B cell (primary cell): ENCODE measurements at regions not wholly inside any gene's neighbourhood (a gene's known extent, or its start where the extent isn't known, plus 50 kb on each side); places are given as distances from the start of the nearest gene placed in this dataset.

ENCODE experiments used
- ATAC-seq: fragments of 200-7000 bp; cut with Tn5 transposase; one replicate; pipeline ENCODE4 v1.10.0; 2021; ENCODE audit warnings: low read depth, mild to moderate bottlenecking, moderate number of reproducible peaks, moderate library complexity
- CTCF ChIA-PET: fragments of 350-600 bp; sonication (Branson Sonifier 250); formaldehyde crosslinking; loops from one replicate; lab custom pipeline; 2021; ENCODE audit warnings: antibody characterized with exemption, inconsistent platforms; lab: Charles Lee
- POLR2A ChIA-PET: fragments of 350-600 bp; sonication (Branson Sonifier 250); formaldehyde crosslinking; loops from one replicate; lab custom pipeline; 2021; ENCODE audit warnings: antibody characterized with exemption; lab: Charles Lee
- DNase-seq: peaks from one replicate; pipeline ENCODE4 v3.0.0; 2013
- H2AFZ ChIP-seq: 2 replicates; pipeline ENCODE4 v1.6.1; 2012; ENCODE audit warnings: mild to moderate bottlenecking, low read depth, low read length; ENCODE audit not compliant: insufficient read depth, poor library complexity, severe bottlenecking
- H3K27ac ChIP-seq, 2 donors: 1 replicate in 1 of 2; 2 replicates in 1 of 2; pipeline ENCODE4 v1.5.1; 2012 to 2013; ENCODE audit warnings: low read length in 2 of 2, mild to moderate bottlenecking in 2 of 2, moderate library complexity in 1 of 2
- H3K27me3 ChIP-seq, 4 experiments: fragments of 200-600 bp in 1 of 4; sonication (generic) in 1 of 4; replicated peaks in 1 of 4; 1 replicate in 2 of 4; 2 replicates in 2 of 4; pipeline versions ENCODE4 v1.6.1 to v1.7.0; 2013 to 2016; ENCODE audit warnings: low read length in 3 of 4, mild to moderate bottlenecking in 2 of 4, mixed read lengths in 1 of 4, moderate library complexity in 1 of 4; ENCODE audit not compliant: insufficient read depth in 4 of 4, control insufficient read depth in 3 of 4; ENCODE audit errors: control extremely low read depth in 1 of 4
- H3K36me3 ChIP-seq, 2 experiments: replicated peaks in 1 of 2; 1 replicate in 1 of 2; 2 replicates in 1 of 2; pipeline versions ENCODE4 v1.6.1 to v1.7.1; 2013; ENCODE audit warnings: low read length in 1 of 2; ENCODE audit not compliant: insufficient read depth in 2 of 2, control insufficient read depth in 1 of 2; ENCODE audit errors: control extremely low read depth in 1 of 2, extremely low read depth in 1 of 2
- H3K4me1 ChIP-seq, 2 donors: fragments of 200-600 bp in 1 of 2; sonication (generic) in 1 of 2; 1 replicate in 1 of 2; 2 replicates in 1 of 2; pipeline versions ENCODE4 v1.5.1 to v1.6.1; 2013 to 2017; ENCODE audit warnings: low read length in 2 of 2; ENCODE audit not compliant: control insufficient read depth in 2 of 2, insufficient read depth in 2 of 2
- H3K4me2 ChIP-seq: replicated peaks from 2 replicates; pipeline ENCODE3; 2012; ENCODE audit warnings: mild to moderate bottlenecking, low read depth, low read length; ENCODE audit not compliant: poor library complexity, severe bottlenecking
- H3K4me3 ChIP-seq, 5 experiments: fragments of 200-600 bp in 1 of 5; sonication (generic) in 1 of 5; 1 replicate in 3 of 5; 2 replicates in 2 of 5; pipeline versions ENCODE4 v1.5.1 to v1.7.0; 2011 to 2016; ENCODE audit warnings: low read length in 4 of 5, mild to moderate bottlenecking in 4 of 5, low read depth in 2 of 5, control low read depth in 1 of 5, moderate library complexity in 1 of 5; ENCODE audit not compliant: insufficient read depth in 1 of 5; ENCODE audit errors: control extremely low read depth in 1 of 5, extremely low read depth in 1 of 5
- H3K79me2 ChIP-seq: fragments of 200-600 bp; sonication (generic); one replicate; pipeline ENCODE4 v1.6.0; 2016; ENCODE audit warnings: low read length; ENCODE audit not compliant: control insufficient read depth, insufficient read depth
- H3K9ac ChIP-seq: fragments of 200-600 bp; sonication (generic); 2 replicates; pipeline ENCODE4 v1.6.1; 2017; ENCODE audit warnings: mild to moderate bottlenecking, low read length, moderate library complexity
- H3K9me3 ChIP-seq, 3 donors: one replicate each; pipeline versions ENCODE4 v1.6.1 to v1.7.1; 2013; ENCODE audit warnings: low read length in 2 of 3; ENCODE audit not compliant: control insufficient read depth in 2 of 3, insufficient read depth in 1 of 3; ENCODE audit errors: control extremely low read depth in 1 of 3
- H4K20me1 ChIP-seq: 2 replicates; pipeline ENCODE4 v1.6.0; 2012; ENCODE audit warnings: mild to moderate bottlenecking, low read length; ENCODE audit not compliant: insufficient read depth, control insufficient read depth, poor library complexity, severe bottlenecking
- H3K27ac Mint-ChIP-seq: one replicate; pipeline ENCODE4 v1.8.0; 2021; ENCODE audit warnings: mixed read lengths
- H3K27me3 Mint-ChIP-seq: one replicate; pipeline ENCODE4 v1.8.0; 2021; ENCODE audit warnings: mixed read lengths
- H3K4me1 Mint-ChIP-seq: one replicate; pipeline ENCODE4 v1.8.0; 2021; ENCODE audit warnings: mixed read lengths
- H3K4me3 Mint-ChIP-seq: one replicate; pipeline ENCODE4 v1.8.0; 2021; ENCODE audit warnings: mixed read lengths
- H3K9me3 Mint-ChIP-seq: one replicate; pipeline ENCODE4 v1.8.0; 2022; ENCODE audit warnings: mixed read lengths; ENCODE audit not compliant: insufficient read depth
- EZH2 ChIP-seq: IDR thresholded peaks from 2 replicates; pipeline ENCODE4 v1.6.1; 2012; ENCODE audit warnings: borderline replicate concordance, low read depth, mild to moderate bottlenecking, moderate library complexity, low read length; ENCODE audit not compliant: insufficient read depth, poor library complexity, severe bottlenecking
- WGBS: methylation state at CpG from one replicate; pipeline ENCODE4 v1.1.5; 2013; ENCODE audit warnings: missing lambda C conversion rate; ENCODE audit not compliant: insufficient coverage; 5-methylcytosine and 5-hydroxymethylcytosine counted together
- intact Hi-C: fragments of 100-400 bp; cut with micrococcal nuclease; formaldehyde crosslinking; loops from one replicate; pipeline ENCODE4 v1.10.0; 2022
- TF ChIP-seq, protein P1 (sequence below): fragments of 200-600 bp; IDR thresholded peaks from one replicate; pipeline ENCODE4 v1.8.0; 2022; ENCODE audit warnings: antibody characterized with exemption, mild to moderate bottlenecking

DNA sequence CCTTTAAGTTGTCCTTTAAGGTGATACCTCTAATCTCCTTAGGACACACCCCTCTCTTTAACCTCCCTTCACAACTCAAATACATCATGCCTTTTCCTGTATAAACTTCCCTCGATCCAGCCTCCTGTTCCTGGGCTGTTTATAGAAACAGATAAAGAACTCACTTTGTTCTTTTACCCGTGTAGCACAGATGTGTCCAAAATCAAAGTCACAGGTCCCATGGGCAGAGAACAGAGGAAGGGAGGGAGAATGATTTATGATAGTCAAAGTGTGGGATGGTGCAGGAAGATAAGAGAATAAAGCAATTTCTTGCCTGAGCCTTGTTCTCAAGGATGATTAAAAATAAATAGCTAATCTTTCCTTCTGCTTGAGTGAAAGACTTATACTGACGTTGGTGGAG is 50.3 kb upstream of the CABCOCO1 start:
- no peak for ATAC-seq
- no peak overlapping the region for H3K4me3 ChIP-seq
- no peaks in the 10 kb centered on the region for H3K27me3 ChIP-seq
- no peak for DNase-seq
- no peak overlapping the region for H3K27ac Mint-ChIP-seq
- no peaks in the 10 kb centered on the region for H3K9me3 ChIP-seq
- no peaks in the 10 kb centered on the region for H3K4me1 Mint-ChIP-seq
- H3K4me2 ChIP-seq, result no peak overlapping the region
- intact Hi-C loops, result no loop called here
- no peak overlapping the region for H2AFZ ChIP-seq
- TF ChIP-seq, protein P1, sequence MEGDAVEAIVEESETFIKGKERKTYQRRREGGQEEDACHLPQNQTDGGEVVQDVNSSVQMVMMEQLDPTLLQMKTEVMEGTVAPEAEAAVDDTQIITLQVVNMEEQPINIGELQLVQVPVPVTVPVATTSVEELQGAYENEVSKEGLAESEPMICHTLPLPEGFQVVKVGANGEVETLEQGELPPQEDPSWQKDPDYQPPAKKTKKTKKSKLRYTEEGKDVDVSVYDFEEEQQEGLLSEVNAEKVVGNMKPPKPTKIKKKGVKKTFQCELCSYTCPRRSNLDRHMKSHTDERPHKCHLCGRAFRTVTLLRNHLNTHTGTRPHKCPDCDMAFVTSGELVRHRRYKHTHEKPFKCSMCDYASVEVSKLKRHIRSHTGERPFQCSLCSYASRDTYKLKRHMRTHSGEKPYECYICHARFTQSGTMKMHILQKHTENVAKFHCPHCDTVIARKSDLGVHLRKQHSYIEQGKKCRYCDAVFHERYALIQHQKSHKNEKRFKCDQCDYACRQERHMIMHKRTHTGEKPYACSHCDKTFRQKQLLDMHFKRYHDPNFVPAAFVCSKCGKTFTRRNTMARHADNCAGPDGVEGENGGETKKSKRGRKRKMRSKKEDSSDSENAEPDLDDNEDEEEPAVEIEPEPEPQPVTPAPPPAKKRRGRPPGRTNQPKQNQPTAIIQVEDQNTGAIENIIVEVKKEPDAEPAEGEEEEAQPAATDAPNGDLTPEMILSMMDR, result no peak
- TF ChIP-seq EZH2, result no peak
- no peak overlapping the region for H3K27ac ChIP-seq
- 10% methylated on average over 1 of the region's 3 CpGs for WGBS
- H3K4me3 Mint-ChIP-seq, result no peak overlapping the region
- POLR2A ChIA-PET, result no interaction called here
- H3K4me1 ChIP-seq, result no peaks in the 10 kb centered on the region
- no peak overlapping the region for H3K9ac ChIP-seq
- H3K79me2 ChIP-seq, result no peaks in the 10 kb centered on the region
- peaks cover 10% of the 10 kb centered on the region for H3K27me3 Mint-ChIP-seq
- H4K20me1 ChIP-seq, result no peaks in the 10 kb centered on the region
- CTCF ChIA-PET, result interaction anchor here (1.4 kb wide), 1 partner anchor 32 kb away, joined by 3 read pairs; no protein-coding TSS in a partner anchor
- no peaks in the 10 kb centered on the region for H3K9me3 Mint-ChIP-seq
- no peaks in the 10 kb centered on the region for H3K36me3 ChIP-seq

DNA sequence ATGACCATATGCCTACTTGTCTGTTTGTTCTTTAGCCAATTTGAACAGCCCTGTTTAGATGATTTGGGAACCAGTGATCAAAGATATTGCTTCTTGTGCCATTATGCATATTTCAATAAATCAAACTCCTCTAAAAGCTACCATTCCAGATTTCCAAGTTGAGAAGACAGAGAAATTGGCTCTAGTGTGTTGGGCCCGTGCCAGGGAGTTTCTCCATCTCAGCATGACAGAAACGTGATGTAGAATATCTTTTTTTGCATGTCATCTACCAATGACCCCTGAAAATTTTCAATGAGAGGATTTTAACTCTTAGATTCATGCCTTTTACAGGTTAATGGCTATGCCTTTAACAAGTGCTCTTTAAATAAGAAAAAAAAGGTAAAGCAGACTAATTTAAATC is 50.7 kb upstream of the CABCOCO1 start:
- Mint-ChIP-seq H3K4me1 (no peaks in the 10 kb centered on the region), H3K27me3 (peaks cover 10% of the 10 kb centered on the region), H3K27ac (no peak overlapping the region), H3K9me3 (no peaks in the 10 kb centered on the region), H3K4me3 (no peak overlapping the region)
- H3K9ac ChIP-seq, result no peak overlapping the region
- no peaks in the 10 kb centered on the region for H3K9me3 ChIP-seq
- DNase-seq (no peak), ATAC-seq (no peak)
- intact Hi-C loops, result no loop called here
- H2AFZ ChIP-seq, result no peak overlapping the region
- no peaks in the 10 kb centered on the region for H4K20me1 ChIP-seq
- no CpG with 5 or more reads among the region's 2 CpGs for WGBS
- H3K36me3 ChIP-seq, result no peaks in the 10 kb centered on the region
- H3K27me3 ChIP-seq, result no peaks in the 10 kb centered on the region
- no peak for TF ChIP-seq EZH2
- TF ChIP-seq, protein P1, result no peak
- ChIA-PET POLR2A (no interaction called here), CTCF (no interaction called here)
- H3K79me2 ChIP-seq, result no peaks in the 10 kb centered on the region
- no peak overlapping the region for H3K4me3 ChIP-seq
- H3K4me2 ChIP-seq, result no peak overlapping the region
- H3K4me1 ChIP-seq, result no peaks in the 10 kb centered on the region
- H3K27ac ChIP-seq, result no peak overlapping the region
